GM18870 (cell line): ENCODE measurements at regions not wholly inside any gene's neighbourhood (a gene's known extent, or its start where the extent isn't known, plus 50 kb on each side); places are given as distances from the start of the nearest gene placed in this dataset.

Experiments used
- ATAC-seq: cut with Tn5 transposase; IDR thresholded peaks from one replicate; pipeline ENCODE4 v1.9.1; 2021; ENCODE audit warnings: moderate library complexity; ENCODE audit not compliant: unreplicated experiment

DNA sequence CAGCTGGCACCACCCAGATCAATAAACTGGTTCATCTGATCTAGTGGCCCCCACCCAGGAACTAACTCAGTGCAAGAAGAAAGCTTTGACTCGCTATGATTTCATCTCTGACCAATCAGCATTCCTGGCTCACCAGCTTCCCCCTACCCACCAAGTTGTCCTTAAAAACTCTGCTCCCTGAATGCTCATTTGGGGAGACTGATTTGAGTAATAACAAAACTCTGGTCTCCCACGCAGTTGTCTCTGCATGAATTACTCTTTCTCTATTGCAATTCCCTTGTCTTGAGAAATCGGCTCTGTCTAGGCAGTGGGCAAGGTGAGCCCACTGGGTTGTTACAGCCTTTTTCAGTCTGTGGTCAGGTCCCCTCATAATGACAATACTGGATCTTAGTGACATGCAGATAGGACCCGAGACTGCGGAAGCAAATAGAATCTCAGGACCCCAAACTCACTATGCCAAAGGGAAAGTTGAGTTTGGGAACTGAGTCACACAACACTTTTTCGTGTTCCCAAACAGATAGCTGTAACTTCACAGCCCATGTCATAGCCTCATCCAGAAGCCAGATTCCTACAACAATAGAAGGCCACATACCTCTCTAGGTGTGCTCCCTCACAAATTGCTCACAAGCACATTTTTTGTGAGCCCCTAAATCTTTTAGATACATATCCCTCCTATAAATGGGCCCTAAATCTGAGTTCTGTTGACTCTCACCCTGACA, 175.2 kb upstream of the RAI14 start:
- ATAC-seq: no peak

DNA sequence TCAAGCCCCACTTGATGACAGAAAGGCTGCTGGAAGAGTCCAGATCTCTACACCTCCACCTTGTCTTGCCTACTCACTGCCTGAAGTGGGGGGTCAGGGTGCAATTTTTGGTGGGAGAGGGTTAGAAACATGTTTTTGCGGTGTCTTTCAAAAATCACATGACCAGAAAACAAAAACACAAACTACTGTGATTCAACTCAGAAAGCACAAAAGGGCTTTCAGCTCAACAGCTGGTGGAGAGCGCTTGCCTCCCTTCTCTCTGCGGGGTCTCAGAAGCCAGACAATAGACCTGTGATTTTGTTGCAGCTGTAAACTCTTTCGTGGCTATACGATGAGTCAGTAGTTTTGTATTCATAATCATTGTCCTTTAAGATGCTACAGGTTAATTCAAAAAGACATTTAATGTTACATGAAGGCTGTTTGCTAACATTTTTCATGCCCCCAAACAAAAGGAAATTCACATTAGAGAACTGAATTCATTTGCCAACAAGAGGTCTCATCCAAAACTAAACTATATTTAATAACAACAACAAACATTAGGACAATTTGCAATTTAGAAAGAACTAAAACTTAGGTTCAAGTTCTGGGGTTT, 172.6 kb upstream of the RAI14 start:
- ATAC-seq: no peak

- no peak for ATAC-seq
Measured at GRCh38 chr5:34484216-34484920, 171.8 kb upstream of the RAI14 start.

DNA sequence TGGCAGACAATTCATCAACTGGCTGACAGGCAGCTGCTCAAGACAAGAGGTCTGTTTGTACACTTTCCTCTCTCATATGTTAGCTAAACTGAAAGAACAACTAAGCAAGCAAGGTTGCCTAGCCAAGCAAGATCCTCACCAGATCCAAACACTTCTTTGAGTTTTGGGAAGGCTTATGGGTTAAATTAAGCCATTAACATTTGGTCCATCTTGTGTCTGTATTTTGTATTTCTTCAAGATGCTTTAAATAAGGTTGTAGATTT, 170.4 kb upstream of the RAI14 start:
- no peak for ATAC-seq

GRCh38 chr5:34486160-34486848, 169.8 kb upstream of the RAI14 start:
- no peak for ATAC-seq

- no peak for ATAC-seq
Measured at GRCh38 chr5:34486849-34487158, 169.3 kb upstream of the RAI14 start.

- ATAC-seq: no peak
Measured at GRCh38 chr5:34487159-34487879, 168.8 kb upstream of the RAI14 start.

GRCh38 chr5:34487956-34488355, 168.2 kb upstream of the RAI14 start:
- ATAC-seq: no peak

DNA sequence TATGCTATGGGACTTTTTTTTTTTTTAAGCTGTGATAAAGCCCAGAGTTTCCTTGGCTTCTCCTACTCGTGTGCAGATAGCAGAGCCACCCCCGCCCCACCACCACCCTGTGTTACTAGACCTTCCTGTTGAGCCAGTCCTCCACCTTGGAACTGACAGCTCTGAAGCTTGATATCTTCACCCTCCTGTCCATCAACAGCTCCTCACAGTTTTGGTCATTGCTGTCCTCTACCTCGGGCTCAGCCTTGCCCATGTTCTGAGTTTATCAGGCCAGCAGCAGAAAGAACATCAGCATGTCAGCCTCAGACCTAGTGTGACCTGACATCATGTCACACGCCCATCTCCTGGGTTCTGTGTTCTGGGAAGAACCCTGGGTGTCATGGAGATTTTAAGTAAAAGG, 167.1 kb upstream of the RAI14 start:
- ATAC-seq: no peak

DNA sequence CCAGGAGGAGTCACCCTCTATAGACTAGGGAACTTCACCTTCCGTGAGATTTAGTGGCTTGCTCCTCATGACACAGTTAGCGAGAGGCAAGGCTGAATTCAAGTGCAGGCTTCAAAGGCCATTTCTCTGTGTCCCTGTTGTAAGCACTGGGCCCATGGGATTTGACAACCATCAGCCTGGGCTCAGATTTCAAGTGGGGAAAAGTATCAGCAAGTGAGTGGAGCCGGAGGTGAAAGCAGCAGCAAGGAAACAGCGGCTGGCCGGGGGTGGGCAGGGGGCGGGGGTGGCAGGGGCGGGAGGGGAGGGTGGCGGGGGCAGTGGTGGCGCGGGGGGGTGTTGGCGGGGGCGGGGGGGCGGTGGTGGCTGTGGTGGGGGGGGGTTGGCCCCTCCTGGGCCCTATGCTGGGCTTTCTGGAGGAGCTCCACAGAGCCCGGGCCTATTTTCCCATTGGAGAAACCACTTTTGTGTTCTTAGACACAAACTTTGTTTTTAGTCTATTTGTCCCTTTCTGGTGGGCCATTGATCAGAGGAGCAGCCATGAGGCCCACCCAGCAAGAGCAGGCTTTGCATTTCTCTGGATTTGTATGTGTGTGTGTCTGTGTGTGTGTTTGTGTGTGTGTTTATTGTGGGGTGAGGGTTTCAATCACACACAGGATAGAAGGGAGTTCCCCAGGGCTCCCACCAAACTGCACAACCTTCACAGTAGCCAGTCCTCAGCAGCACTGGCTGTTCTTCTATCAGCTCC, 165.4 kb upstream of the RAI14 start:
- no peak for ATAC-seq

DNA sequence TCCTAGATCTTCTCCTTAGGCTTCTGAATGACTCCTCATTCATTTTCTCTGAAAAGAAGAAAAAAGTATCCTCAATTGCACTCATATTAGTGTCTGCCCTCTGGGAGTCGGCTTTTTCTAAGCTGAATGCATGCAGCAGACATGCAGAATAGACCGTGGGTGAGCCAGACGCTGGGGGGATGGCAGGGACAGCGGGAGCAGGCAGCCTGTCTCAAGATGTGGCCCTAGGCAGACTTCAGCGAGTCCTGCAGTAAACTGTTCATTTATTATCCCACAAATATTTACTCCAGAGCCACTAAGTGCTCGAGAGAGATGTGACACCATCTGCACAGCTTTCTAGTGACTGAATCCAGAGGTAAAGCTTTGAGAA, 164.9 kb upstream of the RAI14 start:
- ATAC-seq: no peak

- no peak for ATAC-seq
Measured at GRCh38 chr5:34494111-34494755, 161.9 kb upstream of the RAI14 start.

- ATAC-seq: no peak
Measured at GRCh38 chr5:34495178-34495577, 160.9 kb upstream of the RAI14 start.

DNA sequence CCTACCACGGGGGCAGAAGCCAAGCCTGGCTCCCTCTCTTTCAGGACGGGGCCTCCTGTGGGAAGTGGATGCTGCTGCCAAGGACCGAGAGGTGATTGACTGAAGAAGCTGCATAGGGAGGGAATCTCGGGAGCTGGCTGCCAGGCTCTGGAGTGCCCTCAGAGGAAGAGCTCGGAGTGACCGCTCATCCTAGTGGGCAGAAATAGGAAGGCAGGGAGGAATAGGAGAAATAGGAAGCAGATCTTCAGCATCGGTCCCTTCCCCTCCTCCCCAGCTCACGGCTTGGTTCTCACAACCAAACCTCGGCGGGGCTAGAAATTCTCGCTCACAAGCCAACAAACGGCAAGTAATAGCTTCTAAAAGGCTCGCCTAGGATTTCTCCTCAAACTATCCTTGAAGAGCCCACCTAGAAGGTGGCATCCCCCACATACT, 159.9 kb upstream of the RAI14 start:
- no peak for ATAC-seq

- no peak for ATAC-seq
Measured at GRCh38 chr5:34496701-34497469, 159.2 kb upstream of the RAI14 start.

- no peak for ATAC-seq
Measured at GRCh38 chr5:34497470-34497808, 158.7 kb upstream of the RAI14 start.

GRCh38 chr5:34498572-34498971, 157.6 kb upstream of the RAI14 start:
- no peak for ATAC-seq

DNA sequence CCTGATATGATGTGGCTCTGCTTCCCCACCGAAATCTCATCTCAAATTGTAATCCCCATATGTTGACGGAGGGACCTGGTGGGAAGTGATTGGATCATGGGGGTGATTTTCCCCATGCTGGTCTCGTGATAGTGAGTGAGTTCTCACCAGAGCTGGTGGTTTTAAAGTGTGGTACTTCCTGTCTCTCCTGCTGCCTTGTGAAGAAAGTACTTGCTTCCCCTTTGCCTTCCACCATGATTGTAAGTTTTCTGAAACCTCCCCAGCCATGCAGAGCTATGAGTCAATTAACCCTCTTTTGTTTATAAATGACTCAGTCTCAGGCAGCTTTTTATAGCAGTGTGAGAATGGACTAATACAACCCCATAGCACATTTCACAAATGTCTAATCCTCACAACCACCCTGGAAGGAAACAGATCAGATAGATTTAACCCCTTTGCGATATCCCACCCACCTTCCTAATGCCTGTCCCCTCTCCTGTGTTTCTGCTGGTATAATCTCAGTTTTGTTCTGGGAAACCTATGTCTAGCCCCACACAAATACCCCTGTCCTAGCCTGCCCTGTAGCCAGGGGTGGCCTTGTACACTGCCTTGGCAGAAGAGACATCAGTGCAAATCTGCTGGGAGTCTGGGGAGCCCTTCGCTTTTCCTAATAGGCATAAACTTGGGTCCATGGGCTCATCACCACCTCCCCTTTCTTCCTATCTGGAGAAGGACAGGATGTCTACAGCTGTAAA, 157.0 kb upstream of the RAI14 start:
- peak; percentile 98 for ATAC-seq

GRCh38 chr5:34500236-34500847, 155.8 kb upstream of the RAI14 start:
- no peak for ATAC-seq
